GM23248 (cell line): ENCODE measurements at regions not wholly inside any gene's neighbourhood (a gene's known extent, or its start where the extent isn't known, plus 50 kb on each side); places are given as distances from the start of the nearest gene placed in this dataset.
"Not testable (repeated sequence)": the region's sequence is repeated elsewhere in the genome, so short reads cannot be mapped to it uniquely, and the experiment has no call there.

Experiments
- DNase-seq: peaks from one replicate; pipeline ENCODE4 v3.0.0-alpha.2; 2015
- H2AFZ ChIP-seq: fragments of 200-600 bp; sonication (generic); 2 replicates; pipeline ENCODE4 v1.6.1; 2016; ENCODE audit warnings: antibody characterized with exemption
- H3F3A ChIP-seq: fragments of 200-600 bp; sonication (generic); 2 replicates; pipeline ENCODE4 v1.6.1; 2016; ENCODE audit warnings: mild to moderate bottlenecking, antibody characterized with exemption, mixed run types; ENCODE audit not compliant: insufficient read depth
- H3K27ac ChIP-seq: fragments of 200-600 bp; sonication (generic); 2 replicates; pipeline ENCODE4 v1.5.1; 2016; ENCODE audit warnings: mild to moderate bottlenecking
- H3K27me3 ChIP-seq: fragments of 200-600 bp; sonication (generic); replicated peaks from 2 replicates; pipeline ENCODE4 v1.6.1; 2016; ENCODE audit warnings: mild to moderate bottlenecking; ENCODE audit not compliant: insufficient read depth
- H3K36me3 ChIP-seq: fragments of 200-600 bp; sonication (generic); 2 replicates; pipeline ENCODE4 v1.6.1; 2016; ENCODE audit warnings: low read depth, mild to moderate bottlenecking
- H3K4me1 ChIP-seq: fragments of 200-600 bp; sonication (generic); 2 replicates; pipeline ENCODE4 v1.6.1; 2016; ENCODE audit warnings: mild to moderate bottlenecking; ENCODE audit not compliant: insufficient read depth
- H3K4me2 ChIP-seq: fragments of 200-600 bp; sonication (generic); one replicate; pipeline ENCODE4 v1.6.1; 2016; ENCODE audit warnings: mild to moderate bottlenecking; ENCODE audit not compliant: unreplicated experiment
- H3K4me3 ChIP-seq: fragments of 200-600 bp; sonication (generic); 2 replicates; pipeline ENCODE4 v1.5.1; 2016; ENCODE audit warnings: mild to moderate bottlenecking
- H3K79me2 ChIP-seq: fragments of 200-600 bp; sonication (generic); 2 replicates; pipeline ENCODE4 v1.6.1; 2016; ENCODE audit warnings: mild to moderate bottlenecking; ENCODE audit not compliant: insufficient read depth
- H3K9ac ChIP-seq: fragments of 200-600 bp; sonication (generic); 2 replicates; pipeline ENCODE4 v1.6.1; 2016; ENCODE audit warnings: mild to moderate bottlenecking
- H3K9me2 ChIP-seq: fragments of 200-600 bp; sonication (generic); 2 replicates; pipeline ENCODE4 v1.6.1; 2016; ENCODE audit warnings: mixed run types, mild to moderate bottlenecking, moderate library complexity; ENCODE audit not compliant: insufficient read depth
- H3K9me3 ChIP-seq: fragments of 200-600 bp; sonication (generic); one replicate; pipeline ENCODE4 v1.6.1; 2017; ENCODE audit warnings: low read depth
- H4K20me1 ChIP-seq: fragments of 200-600 bp; sonication (generic); 2 replicates; pipeline ENCODE4 v1.6.0; 2016; ENCODE audit not compliant: insufficient read depth
- EZH2 ChIP-seq: fragments of 200-600 bp; sonication (generic); IDR thresholded peaks from 2 replicates; pipeline ENCODE4 v1.6.1; 2018; ENCODE audit warnings: antibody characterized with exemption, mild to moderate bottlenecking; ENCODE audit not compliant: insufficient read depth, poor library complexity, severe bottlenecking
- EZH2phosphoT487 ChIP-seq: fragments of 200-600 bp; sonication (generic); IDR thresholded peaks from 2 replicates; pipeline ENCODE4 v1.6.1; 2018; ENCODE audit warnings: antibody characterized with exemption, moderate library complexity, mild to moderate bottlenecking, low read depth; ENCODE audit not compliant: insufficient read depth
- WGBS, 2 experiments: methylation state at CpG; one replicate each; pipeline ENCODE4 v1.1.6; 2015 to 2017; ENCODE audit warnings: low lambda C conversion rate in 2 of 2, low coverage in 1 of 2; ENCODE audit errors: missing lambda C conversion rate in 2 of 2; 5-methylcytosine and 5-hydroxymethylcytosine counted together
- in situ Hi-C: fragments of 300-500 bp; cut with MboI; formaldehyde crosslinking; loops from 2 replicates; pipeline ENCODE4 v1.15.0; 2020

DNA sequence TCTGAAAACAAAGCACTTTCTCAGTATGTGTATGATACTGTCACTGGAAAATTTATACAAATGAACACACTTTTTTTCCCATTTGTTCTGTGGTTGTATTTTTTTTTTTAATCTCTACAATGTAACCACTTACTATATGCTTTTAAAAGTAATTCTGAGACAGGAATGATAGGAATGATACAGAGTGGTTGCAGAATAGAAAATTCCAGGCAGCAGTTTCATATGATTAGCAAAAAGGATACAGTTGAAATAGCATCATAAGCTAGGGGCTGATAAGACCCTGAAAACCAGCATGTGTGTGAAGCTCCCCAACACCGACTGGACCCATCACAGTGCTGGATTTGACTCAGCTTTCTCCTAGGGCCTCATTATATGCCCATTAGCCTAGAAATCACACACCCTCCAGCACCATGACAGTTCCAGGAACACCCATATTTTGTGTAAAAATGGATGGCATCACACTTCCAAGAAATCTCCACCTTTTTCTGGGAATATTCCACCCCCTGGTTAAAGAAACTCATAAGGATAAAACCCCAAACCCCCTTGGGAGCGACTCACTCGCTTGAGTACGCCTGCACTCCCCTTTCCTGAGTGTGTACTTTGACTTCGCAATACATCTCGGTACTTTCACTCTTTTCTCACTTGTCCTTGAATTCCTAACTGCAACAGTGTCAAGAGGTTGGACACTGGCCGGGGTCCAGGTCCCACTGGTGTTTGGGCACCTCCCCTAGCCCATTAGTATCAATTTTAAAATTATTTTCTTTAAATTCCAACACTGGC is 77.4 kb upstream of the AGA start:
- H3K79me2 ChIP-seq, result no peaks in the 10 kb centered on the region
- H3K4me3 ChIP-seq, result no peak overlapping the region
- 62 to 64% methylated on average over 7 of the region's 7 CpGs for WGBS, 2 experiments
- no peaks in the 10 kb centered on the region for H4K20me1 ChIP-seq
- TF ChIP-seq EZH2phosphoT487 (no peak), EZH2 (no peak)
- no peaks in the 10 kb centered on the region for H3K9me3 ChIP-seq
- H3K9me2 ChIP-seq, result no peaks in the 10 kb centered on the region
- in situ Hi-C loops, result no loop called here
- no peak overlapping the region for H3K27ac ChIP-seq
- no peak overlapping the region for H3K9ac ChIP-seq
- peak; percentile 5 for DNase-seq
- H3F3A ChIP-seq, result no peaks in the 10 kb centered on the region
- no peak overlapping the region for H2AFZ ChIP-seq
- peaks cover 7% of the 10 kb centered on the region; the same call in 1 of the 2 replicates for H3K4me1 ChIP-seq
- H3K4me2 ChIP-seq, result no peak overlapping the region
- no peaks in the 10 kb centered on the region for H3K27me3 ChIP-seq
- H3K36me3 ChIP-seq, result no peaks in the 10 kb centered on the region

DNA sequence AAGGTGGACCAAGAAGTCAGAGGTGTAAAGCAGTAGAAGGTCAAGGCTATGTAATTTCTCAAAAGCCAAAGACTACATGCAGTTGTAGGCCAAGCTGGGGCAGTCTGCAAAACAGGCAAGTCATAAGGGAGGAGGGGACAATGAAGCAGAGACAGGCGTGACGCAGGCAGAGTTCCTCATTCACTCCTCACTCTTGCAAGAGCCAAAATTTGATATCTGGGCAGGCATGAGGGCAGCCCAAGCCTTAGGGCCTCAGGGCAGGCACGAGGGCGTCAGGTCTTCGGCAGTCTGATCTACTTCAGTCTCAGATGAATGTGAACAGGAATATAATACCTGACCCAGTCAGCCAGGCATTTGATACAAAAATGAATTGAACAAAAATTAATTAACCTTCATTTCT is 86.4 kb upstream of the AGA start:
- in situ Hi-C loops, result no loop called here
- Histone ChIP-seq H3K9me3 (no peaks in the 10 kb centered on the region), H3F3A (no peaks in the 10 kb centered on the region), H3K27me3 (no peaks in the 10 kb centered on the region), H3K36me3 (no peaks in the 10 kb centered on the region), H3K4me2 (no peak overlapping the region), H3K27ac (no peak overlapping the region), H3K79me2 (no peaks in the 10 kb centered on the region), H3K4me1 (no peaks in the 10 kb centered on the region), H3K4me3 (no peak overlapping the region), H2AFZ (no peak overlapping the region), H3K9ac (no peak overlapping the region), H4K20me1 (no peaks in the 10 kb centered on the region), H3K9me2 (no peaks in the 10 kb centered on the region)
- DNase-seq, result no peak
- 63 to 65% methylated on average over 5 of the region's 5 CpGs for WGBS, 2 experiments
- TF ChIP-seq EZH2phosphoT487 (no peak), EZH2 (no peak)

DNA sequence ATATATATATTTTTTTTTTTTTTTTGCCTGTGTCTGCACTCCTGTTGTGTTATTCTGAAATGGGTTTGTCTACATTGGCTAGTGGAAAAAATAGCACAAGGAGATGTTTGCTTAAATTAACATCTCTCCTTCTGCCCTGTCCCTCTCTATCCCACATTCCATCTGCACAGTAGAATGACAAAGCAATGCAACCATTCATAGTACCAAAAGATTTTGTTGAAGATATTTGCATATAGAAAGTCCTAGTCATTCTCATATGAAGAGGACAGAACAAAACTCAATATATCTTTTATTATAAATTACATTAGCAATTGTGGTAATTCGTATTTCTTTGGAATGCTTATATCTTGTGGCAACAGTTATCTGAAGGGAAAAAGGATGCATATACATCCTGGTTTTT is 88.3 kb upstream of the AGA start:
- H3K9ac ChIP-seq, result no peak overlapping the region
- H4K20me1 ChIP-seq, result no peaks in the 10 kb centered on the region
- no peaks in the 10 kb centered on the region for H3K9me2 ChIP-seq
- H3K4me2 ChIP-seq, result no peak overlapping the region
- H3K9me3 ChIP-seq, result no peaks in the 10 kb centered on the region
- H3K27ac ChIP-seq, result no peak overlapping the region
- TF ChIP-seq EZH2phosphoT487 (no peak), EZH2 (no peak)
- in situ Hi-C loops, result no loop called here
- no peaks in the 10 kb centered on the region for H3K36me3 ChIP-seq
- no peak overlapping the region for H3K4me3 ChIP-seq
- no peaks in the 10 kb centered on the region for H3K4me1 ChIP-seq
- no peaks in the 10 kb centered on the region for H3F3A ChIP-seq
- no peak for DNase-seq
- no peak overlapping the region for H2AFZ ChIP-seq
- no peaks in the 10 kb centered on the region for H3K27me3 ChIP-seq
- no peaks in the 10 kb centered on the region for H3K79me2 ChIP-seq
- 29 to 36% methylated on average over 1 of the region's 1 CpG for WGBS, 2 experiments

DNA sequence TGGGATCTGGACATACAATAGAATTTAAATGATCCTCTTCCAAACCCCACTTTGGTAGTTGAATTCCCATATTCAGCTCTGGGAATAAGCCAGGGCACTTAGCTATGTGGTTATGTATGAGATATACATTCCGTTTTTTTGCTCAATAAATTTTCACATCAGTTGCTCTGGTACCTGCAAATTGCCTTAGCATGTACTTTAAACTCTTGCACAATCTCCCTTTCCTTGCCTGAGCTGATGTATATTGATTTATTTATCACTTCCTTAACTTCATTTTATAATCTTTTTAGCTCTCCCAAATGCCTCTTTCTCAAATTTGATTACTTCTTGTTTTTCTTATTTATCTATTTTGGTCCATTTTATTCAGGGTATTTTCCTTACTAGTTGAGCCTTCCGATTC is 90.1 kb upstream of the AGA start:
- Histone ChIP-seq H3K27ac (no peak overlapping the region), H3K36me3 (no peaks in the 10 kb centered on the region), H3K9me2 (no peaks in the 10 kb centered on the region), H3K79me2 (no peaks in the 10 kb centered on the region), H3K9ac (no peak overlapping the region), H3K4me3 (no peak overlapping the region), H3F3A (no peaks in the 10 kb centered on the region), H3K9me3 (no peaks in the 10 kb centered on the region), H3K4me2 (no peak overlapping the region), H2AFZ (no peak overlapping the region), H4K20me1 (no peaks in the 10 kb centered on the region), H3K4me1 (no peaks in the 10 kb centered on the region), H3K27me3 (no peaks in the 10 kb centered on the region)
- no peak for DNase-seq
- TF ChIP-seq EZH2, result no peak
- WGBS, 2 experiments, result 33 to 37% methylated on average over 2 of the region's 2 CpGs
- in situ Hi-C loops, result no loop called here

DNA sequence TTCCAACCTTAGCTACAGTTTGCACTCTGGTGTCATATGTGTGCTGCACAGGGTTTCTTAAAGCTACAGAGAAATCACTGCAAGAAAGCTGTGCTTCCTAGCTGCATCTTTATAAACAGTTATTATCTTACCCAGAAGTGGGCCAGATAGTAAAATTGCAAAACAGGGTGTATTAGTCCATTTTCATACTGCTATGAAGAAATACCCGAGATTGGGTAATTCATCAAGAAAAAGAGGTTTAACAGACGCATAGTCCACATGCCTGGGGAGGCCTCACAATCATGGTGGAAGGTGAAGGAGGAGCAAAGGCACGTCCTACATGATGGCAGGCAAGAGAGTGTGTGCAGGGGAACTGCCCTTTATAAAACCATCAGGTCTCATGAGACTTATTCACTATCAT is 92.6 kb upstream of the AGA start:
- not testable (repeated sequence) for H3K36me3 ChIP-seq

More for the DNA sequence above, 92.6 kb upstream of the AGA start:
- H3K79me2 ChIP-seq, H3K4me2 ChIP-seq, H3K9me2 ChIP-seq, H4K20me1 ChIP-seq, H3K4me3 ChIP-seq, H3K27me3 ChIP-seq, in situ Hi-C loops, H2AFZ ChIP-seq, H3K4me1 ChIP-seq, H3K9me3 ChIP-seq, H3K9ac ChIP-seq, H3F3A ChIP-seq, H3K27ac ChIP-seq: not testable (repeated sequence)
- peak; percentile 16 for DNase-seq
- WGBS, 2 experiments, result 42 to 45% methylated on average over 3 of the region's 3 CpGs
